SJSA1 (cell line): ENCODE measurements at regions not wholly inside any gene's neighbourhood (a gene's known extent, or its start where the extent isn't known, plus 50 kb on each side); places are given as distances from the start of the nearest gene placed in this dataset.
A peak's percentile ranks its signal among the peaks of the same experiment; 100 is the strongest.
"Not testable (repeated sequence)": the region's sequence is repeated elsewhere in the genome, so short reads cannot be mapped to it uniquely, and the experiment has no call there.

Experiments
- DNase-seq, 2 experiments: peaks; one replicate each; pipeline ENCODE4 v3.0.0-alpha.2; 2015 to 2020; ENCODE audit warnings: low spot score in 2 of 2, low read depth in 1 of 2
- H3K27ac ChIP-seq: fragments of 250-450 bp; sonication (Bioruptor Pico); 2 replicates; pipeline ENCODE4 v1.5.1; 2020; ENCODE audit warnings: mild to moderate bottlenecking, moderate library complexity
- H3K27me3 ChIP-seq: fragments of 250-450 bp; sonication (Bioruptor Pico); replicated peaks from 2 replicates; pipeline ENCODE4 v1.5.1; 2020; ENCODE audit warnings: mild to moderate bottlenecking, moderate library complexity
- H3K36me3 ChIP-seq: fragments of 250-450 bp; sonication (Bioruptor Pico); 2 replicates; pipeline ENCODE4 v1.5.1; 2020; ENCODE audit warnings: mild to moderate bottlenecking
- H3K4me1 ChIP-seq: fragments of 250-450 bp; sonication (Bioruptor Pico); replicated peaks from 2 replicates; pipeline ENCODE4 v1.6.1; 2021; ENCODE audit warnings: mild to moderate bottlenecking
- H3K4me3 ChIP-seq: fragments of 250-450 bp; sonication (Bioruptor Pico); 2 replicates; pipeline ENCODE4 v1.5.1; 2020; ENCODE audit warnings: mild to moderate bottlenecking
- H3K9me3 ChIP-seq: fragments of 250-450 bp; sonication (Bioruptor Pico); replicated peaks from 2 replicates; pipeline ENCODE4 v1.5.1; 2020; ENCODE audit warnings: mild to moderate bottlenecking

DNA sequence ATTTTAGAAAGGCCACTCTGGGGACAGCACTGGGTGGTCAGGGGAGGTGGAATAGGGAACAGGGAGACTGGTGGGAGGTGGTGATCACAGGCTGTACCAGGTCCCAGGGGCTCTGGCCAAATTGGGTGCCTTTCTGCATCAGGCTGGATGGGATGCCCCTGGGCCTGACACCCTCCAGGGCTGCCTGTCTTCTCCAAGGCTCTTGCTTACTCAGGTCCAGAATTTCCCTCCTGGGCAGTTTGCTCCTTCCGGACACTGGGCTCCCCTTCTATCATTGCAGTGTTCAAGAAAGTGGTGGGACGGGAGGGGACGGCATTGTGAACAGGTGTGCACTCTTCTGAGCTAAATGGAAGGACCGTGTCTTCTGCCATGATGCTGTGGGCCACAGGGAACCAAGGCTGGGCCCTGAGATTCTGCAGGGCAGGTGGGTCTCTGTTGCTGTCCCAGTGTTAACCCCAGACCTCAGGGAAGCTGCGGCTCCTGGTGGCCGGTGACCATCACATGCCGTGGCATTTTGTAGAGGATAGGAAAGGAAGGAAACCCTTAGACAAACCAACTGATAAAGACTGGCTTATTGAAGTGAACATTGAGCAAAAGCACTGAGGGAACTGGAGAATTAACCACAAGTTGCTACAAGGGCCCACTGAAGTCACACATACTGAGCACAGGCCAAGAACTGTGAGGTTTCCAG, 93.7 kb upstream of the HS6ST1 start:
- H3K4me1 ChIP-seq = peaks cover 20% of the 10 kb centered on the region
- DNase-seq = no peak
- no peak overlapping the region for H3K4me3 ChIP-seq
- H3K27ac ChIP-seq = no peak overlapping the region
- no peaks in the 10 kb centered on the region for H3K9me3 ChIP-seq
- no peaks in the 10 kb centered on the region for H3K27me3 ChIP-seq
- 0 out of 2 replicates have a peak, but pooled peaks cover 4% of the 10 kb centered on the region for H3K36me3 ChIP-seq

DNA sequence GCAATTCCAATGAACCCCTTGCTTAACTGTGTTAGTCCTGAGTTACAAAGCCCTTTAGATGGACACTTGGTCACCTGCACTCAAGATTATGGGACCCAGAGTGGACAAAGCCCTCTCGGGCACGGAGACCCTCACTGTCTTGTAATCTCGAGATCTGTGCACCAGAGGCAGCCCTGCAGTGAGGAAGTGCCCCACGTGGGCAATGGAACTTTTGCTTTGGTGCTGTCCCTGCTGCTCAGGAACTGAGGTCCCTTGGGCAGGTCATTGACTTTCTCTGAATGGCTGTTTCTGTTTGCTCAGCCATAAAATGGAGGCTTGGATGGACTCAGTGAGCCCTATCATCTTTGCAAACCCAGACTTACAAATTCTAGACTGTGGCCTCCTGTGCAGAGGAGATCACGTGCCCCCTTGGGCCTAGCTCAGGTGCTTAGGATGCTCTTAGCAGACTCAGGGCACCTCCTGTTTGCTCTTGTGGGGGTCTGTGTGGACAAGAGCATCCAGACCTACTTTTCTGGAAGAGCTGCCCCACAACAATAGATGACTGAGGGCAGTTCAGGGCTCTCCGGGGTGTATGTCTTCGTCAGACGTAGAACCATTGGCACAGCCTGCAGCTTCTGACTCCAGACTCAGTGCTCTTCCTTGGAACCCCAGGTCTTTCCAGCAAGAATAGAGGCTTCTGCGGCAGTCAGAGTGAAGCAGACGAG, 94.5 kb upstream of the HS6ST1 start:
- Histone ChIP-seq H3K9me3 (no peaks in the 10 kb centered on the region), H3K27ac (no peak overlapping the region)

DNA sequence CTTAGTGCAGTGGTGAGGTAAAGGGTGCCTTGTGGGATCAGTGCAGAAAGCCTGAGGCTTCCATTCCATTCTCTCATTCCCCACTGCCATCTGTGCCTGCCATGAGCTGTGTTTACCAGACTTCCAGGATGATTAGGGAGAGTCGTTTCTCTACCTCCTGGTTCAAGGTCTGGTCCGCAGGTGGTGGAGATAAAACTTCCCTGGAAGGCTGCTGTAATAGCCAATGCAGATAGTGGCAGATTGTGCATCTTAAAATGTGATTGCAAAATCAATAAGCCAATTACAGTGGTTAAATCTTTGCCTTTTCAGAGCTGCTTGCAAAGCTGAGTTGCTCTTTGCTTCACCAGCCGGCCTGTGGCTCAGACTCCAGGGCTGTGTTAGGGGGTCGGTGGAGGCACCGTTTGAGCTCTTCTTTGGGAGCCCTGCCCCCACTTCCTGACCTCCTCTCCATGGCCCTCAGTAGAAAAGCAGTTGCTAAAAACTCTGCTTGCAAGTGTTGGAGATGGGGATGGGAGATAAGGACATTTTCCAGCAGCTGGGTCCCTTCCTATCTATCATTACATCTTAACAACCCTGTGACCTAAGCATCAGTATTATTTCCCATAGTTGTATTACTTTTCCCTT, 95.2 kb upstream of the HS6ST1 start:
- Histone ChIP-seq H3K9me3 (no peaks in the 10 kb centered on the region), H3K27me3 (no peaks in the 10 kb centered on the region), H3K4me1 (peaks cover 9% of the 10 kb centered on the region), H3K4me3 (no peak overlapping the region), H3K36me3 (0 out of 2 replicates have a peak, but pooled peaks cover 4% of the 10 kb centered on the region), H3K27ac (no peak overlapping the region)
- no peak for DNase-seq

More for the DNA sequence above, 94.5 kb upstream of the HS6ST1 start:
- DNase-seq = no peak
- Histone ChIP-seq H3K4me1 (peaks cover 16% of the 10 kb centered on the region), H3K36me3 (0 out of 2 replicates have a peak, but pooled peaks cover 4% of the 10 kb centered on the region), H3K27me3 (no peaks in the 10 kb centered on the region), H3K4me3 (no peak overlapping the region)

DNA sequence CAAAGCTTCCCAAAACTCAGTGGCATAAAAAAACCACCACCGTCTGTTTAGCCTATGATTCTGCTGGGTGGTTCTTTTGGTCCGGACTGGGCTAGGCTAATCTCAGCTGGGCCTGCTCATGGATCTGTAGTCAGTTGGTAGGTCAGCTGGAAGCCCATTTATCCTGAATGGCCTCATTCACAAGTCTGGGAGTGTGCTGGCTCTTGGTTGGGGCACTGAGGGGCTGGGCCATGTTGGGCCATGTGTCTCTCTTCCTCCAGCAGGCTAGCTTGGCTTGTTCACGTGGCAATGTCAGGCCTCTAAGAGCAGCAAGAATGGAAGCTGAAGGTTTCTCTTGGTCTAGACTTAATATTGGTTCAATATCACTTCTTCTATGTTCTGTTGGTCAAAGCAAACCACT, 95.7 kb upstream of the HS6ST1 start:
- 0 out of 2 replicates have a peak, but pooled peaks cover 4% of the 10 kb centered on the region for H3K36me3 ChIP-seq
- no peaks in the 10 kb centered on the region for H3K27me3 ChIP-seq
- no peak overlapping the region for H3K27ac ChIP-seq
- H3K4me1 ChIP-seq = peaks cover 4% of the 10 kb centered on the region
- DNase-seq = no peak
- no peak overlapping the region for H3K4me3 ChIP-seq
- H3K9me3 ChIP-seq = no peaks in the 10 kb centered on the region

DNA sequence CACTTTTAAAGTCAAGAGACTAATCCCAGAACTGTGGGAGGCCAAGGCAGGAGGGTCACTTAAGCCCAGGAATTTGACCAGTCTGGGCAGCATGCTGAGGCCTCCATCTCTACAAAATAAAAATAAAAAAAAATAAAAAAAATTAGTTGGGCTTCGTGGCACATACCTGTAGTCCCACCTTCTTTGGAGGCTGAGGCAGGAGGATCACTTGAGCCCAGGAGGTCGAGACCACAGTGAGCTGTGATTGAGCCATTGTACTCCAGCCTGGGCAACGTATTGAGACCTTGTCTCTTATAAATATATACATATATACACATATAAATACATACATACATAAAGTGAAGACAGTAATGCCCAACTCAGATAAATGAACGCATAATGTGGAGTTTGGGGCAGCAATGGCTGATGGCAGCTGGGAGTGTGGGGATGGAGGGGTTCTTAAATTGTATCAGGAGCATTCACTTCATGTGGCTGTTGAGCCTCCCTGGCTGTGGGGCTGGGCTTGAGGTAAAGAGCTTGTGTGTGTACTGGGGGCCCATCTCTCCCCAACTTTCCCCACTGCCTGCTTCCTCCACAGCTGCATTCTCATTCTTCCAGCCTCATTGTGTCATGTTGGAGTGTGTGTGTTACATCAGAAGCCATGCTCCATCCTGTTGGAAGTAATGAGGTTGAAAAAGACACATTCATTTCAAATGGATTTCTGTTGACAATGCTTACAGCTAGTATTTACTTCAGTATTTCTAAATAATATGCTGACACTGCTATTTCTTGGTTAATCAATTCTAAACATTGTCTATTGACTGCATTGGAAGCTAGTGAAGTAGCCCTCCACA, 96.5 kb upstream of the HS6ST1 start:
- Histone ChIP-seq H3K27ac (no peak overlapping the region), H3K36me3 (no peaks in the 10 kb centered on the region), H3K4me3 (no peak overlapping the region), H3K4me1 (no peaks in the 10 kb centered on the region), H3K27me3 (no peaks in the 10 kb centered on the region), H3K9me3 (no peaks in the 10 kb centered on the region)
- DNase-seq = no peak

DNA sequence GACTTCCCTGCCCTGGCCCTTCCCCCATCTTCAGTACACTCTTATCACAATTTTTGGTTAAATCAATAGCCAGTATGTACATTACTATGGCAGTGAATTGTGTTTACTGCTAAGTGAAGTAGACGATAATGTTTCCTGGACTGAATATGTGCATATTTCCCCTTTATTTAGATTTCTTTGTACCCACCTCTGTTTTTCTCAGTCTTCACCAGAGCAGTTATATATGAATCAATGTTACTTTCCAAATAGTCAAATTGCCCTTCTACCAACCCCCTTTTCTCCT, 97.1 kb upstream of the HS6ST1 start:
- Histone ChIP-seq H3K9me3 (no peaks in the 10 kb centered on the region), H3K27ac (no peak overlapping the region), H3K27me3 (no peaks in the 10 kb centered on the region), H3K4me1 (no peaks in the 10 kb centered on the region), H3K36me3 (no peaks in the 10 kb centered on the region), H3K4me3 (no peak overlapping the region)
- DNase-seq = no peak

DNA sequence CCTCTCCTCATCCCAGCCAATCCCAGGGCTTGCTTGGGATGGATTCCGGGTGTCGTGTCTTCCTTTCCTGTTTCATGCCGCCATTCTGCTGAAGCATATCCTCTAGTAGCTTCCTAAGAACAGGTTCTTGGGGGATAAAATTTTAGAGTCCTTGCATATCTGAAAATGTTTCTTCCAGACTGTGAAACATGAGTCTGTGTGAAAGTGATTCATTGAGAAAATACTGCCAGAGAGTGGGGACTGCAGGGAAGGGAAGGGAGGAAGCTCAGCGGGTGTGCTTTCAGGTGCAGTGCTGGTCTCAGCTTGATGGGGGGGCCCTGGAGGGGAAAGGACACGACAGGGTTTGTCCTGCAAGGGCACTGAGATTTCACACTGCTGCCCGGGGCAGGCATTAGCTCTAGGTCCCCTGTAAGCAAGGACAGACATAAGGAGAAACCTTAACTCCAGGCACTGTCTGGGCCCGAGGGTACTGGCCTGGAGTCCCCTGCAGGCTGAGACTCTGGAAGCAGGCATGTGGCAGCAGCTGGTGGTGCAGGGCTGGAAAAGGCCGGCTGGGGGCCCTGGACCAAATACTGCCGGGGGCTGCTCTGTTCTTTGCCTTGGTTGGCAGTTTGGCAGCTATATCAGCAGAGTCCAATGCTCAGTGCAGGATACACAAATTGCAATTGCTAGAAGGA, 97.6 kb upstream of the HS6ST1 start:
- Histone ChIP-seq H3K27me3 (no peaks in the 10 kb centered on the region), H3K36me3 (no peaks in the 10 kb centered on the region), H3K9me3 (no peaks in the 10 kb centered on the region), H3K4me1 (no peaks in the 10 kb centered on the region; the same call in 1 of the 2 replicates), H3K4me3 (no peak overlapping the region), H3K27ac (no peak overlapping the region)
- no peak for DNase-seq

DNA sequence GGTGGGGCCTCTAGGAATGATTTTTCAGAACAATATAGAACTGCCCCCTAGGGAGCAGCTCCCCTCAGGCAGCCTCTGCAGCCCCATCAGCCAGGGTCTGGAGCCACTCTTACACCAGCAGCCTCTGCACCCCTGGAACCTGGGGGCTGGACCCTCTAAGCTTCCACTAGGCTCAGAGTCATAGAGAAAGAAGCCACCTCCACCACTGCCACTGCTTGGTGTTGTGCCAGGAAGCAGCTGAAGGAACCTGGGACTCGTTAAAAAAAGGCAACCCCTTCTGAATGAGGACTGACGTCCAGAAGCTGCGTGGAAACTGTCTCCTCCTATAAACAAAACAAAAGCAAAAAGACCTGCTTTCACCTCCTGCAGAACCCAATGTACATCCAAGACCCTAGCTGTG, 98.1 kb upstream of the HS6ST1 start:
- Histone ChIP-seq H3K9me3 (no peaks in the 10 kb centered on the region), H3K4me3 (no peak overlapping the region), H3K27me3 (no peaks in the 10 kb centered on the region), H3K4me1 (peaks cover 5% of the 10 kb centered on the region), H3K27ac (no peak overlapping the region), H3K36me3 (no peaks in the 10 kb centered on the region)
- DNase-seq = peak in 1 of 2 experiments; percentile 16

DNA sequence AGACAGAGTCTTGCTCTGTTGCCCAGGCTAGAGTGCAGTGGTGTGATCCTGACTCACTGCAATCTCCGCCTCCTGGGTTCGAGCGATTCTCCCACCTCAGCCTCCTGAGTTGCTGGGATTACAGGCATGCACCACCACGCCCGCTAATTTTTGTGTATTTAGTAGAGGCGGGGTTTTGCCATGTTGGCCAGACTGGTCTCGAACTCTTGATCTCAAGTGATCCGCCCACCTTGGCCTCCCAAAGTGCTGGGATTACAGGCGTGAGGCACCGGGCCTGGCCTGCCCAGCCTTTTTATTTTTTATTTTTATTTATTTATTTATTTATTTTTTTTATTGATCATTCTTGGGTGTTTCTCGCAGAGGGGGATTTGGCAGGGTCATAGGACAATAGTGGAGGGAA, 98.6 kb upstream of the HS6ST1 start:
- H3K36me3 ChIP-seq, H3K27me3 ChIP-seq, H3K27ac ChIP-seq, H3K9me3 ChIP-seq, H3K4me1 ChIP-seq, H3K4me3 ChIP-seq: not testable (repeated sequence)
- DNase-seq = peak in 1 of 2 experiments; percentile 26

DNA sequence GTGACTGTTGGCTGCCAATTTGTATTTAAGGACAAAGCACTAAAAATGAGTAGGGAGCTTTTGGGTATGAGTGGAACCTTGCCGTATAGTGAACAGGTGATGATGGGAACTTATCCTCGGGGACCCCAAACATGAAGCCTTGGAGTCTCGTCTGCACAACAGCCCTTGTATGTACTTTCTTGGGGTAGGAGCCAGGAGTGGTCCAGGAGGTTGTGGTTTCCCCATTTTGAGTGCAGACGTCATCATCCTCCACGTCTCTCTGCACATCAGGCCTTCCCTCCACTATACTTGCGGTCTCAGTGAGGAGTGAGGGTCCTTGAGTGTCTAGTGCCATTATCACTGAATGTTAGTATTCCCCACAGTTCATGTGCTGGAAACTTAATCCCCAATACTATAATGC, 101.5 kb upstream of the HS6ST1 start:
- Histone ChIP-seq H3K27me3 (no peaks in the 10 kb centered on the region), H3K4me3 (no peak overlapping the region), H3K9me3 (no peaks in the 10 kb centered on the region), H3K27ac (no peak overlapping the region), H3K4me1 (peaks cover 37% of the 10 kb centered on the region), H3K36me3 (no peaks in the 10 kb centered on the region)
- DNase-seq = no peak

DNA sequence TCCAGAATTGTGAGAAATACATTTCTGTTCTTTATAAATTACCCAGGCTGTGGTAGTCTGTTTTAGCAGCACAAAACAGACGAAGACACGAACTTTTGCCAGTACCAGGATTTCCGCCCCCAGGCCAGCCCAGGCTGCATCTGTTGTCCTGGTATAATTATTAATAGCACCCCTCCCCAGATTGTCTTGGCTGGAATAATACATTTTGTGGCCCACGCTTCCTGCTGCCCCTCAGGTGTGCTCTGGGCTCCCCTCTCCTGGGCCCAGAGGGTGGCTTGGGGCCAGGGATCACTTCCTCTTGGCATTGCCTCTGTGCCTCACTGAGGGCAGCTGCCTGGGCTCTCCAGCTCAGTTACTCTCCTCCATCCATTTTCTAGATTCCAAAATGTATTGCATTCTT, 102.1 kb upstream of the HS6ST1 start:
- Histone ChIP-seq H3K9me3 (no peaks in the 10 kb centered on the region), H3K27me3 (no peaks in the 10 kb centered on the region), H3K27ac (no peak overlapping the region), H3K36me3 (no peaks in the 10 kb centered on the region), H3K4me1 (peaks cover 43% of the 10 kb centered on the region), H3K4me3 (no peak overlapping the region)
- no peak for DNase-seq

DNA sequence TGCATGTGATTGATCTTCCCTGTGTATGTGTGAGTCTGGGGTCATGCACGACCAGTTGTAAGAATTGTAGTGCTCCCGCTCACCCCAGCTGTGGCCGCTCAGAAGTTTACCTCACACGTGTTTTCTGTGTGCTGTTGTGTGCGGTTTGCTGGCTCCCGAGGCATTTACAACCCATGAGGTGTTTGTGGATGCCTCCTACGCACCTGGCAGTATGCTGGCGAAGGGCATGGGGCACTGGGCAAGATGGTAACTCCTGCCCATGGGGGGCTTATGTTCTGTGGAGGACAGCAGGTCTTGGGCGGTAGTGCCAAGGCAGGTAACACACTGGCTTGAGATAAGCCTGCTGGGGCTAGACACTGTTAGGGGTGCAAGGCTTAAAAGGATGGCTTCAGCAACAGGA, 102.6 kb upstream of the HS6ST1 start:
- no peaks in the 10 kb centered on the region for H3K36me3 ChIP-seq
- no peaks in the 10 kb centered on the region for H3K27me3 ChIP-seq
- no peak overlapping the region for H3K4me3 ChIP-seq
- peaks cover 48% of the 10 kb centered on the region for H3K4me1 ChIP-seq
- no peak overlapping the region for H3K27ac ChIP-seq
- no peaks in the 10 kb centered on the region for H3K9me3 ChIP-seq
- DNase-seq = no peak

DNA sequence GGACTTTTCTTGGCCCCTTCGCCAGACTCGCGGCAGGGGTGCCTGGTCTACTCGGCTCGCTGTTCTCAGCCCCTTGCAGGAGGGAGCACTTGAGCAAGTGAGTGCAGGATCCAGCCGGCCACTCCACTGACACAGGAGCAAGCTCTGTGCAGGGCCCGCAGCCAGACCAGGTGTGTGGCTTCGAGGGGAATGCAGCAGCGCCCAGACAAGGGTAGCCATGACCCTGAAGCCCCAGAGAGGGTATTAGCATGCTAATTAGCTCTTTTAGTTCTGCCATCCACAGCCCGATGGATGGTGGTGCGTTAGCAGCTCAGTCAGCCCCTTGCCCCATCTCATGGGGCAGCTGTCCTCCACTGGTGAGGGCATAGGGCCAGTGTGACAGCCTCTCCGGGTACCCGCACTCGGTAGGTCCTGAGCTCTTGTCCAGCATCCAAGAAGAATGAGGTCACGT, 103.2 kb upstream of the HS6ST1 start:
- no peaks in the 10 kb centered on the region for H3K27me3 ChIP-seq
- H3K27ac ChIP-seq = peak overlapping the region; percentile 85
- peaks cover 54% of the 10 kb centered on the region for H3K4me1 ChIP-seq
- no peak for DNase-seq
- no peak overlapping the region for H3K4me3 ChIP-seq
- no peaks in the 10 kb centered on the region for H3K9me3 ChIP-seq
- no peaks in the 10 kb centered on the region for H3K36me3 ChIP-seq
